GM12878 (cell line): ENCODE measurements at regions not wholly inside any gene's neighbourhood (a gene's known extent, or its start where the extent isn't known, plus 50 kb on each side); places are given as distances from the start of the nearest gene placed in this dataset.

Experiments used
- ATF2 ChIP-seq: IDR thresholded peaks from 2 replicates; pipeline ENCODE4 v1.6.1; 2012; ENCODE audit warnings: low read length, inconsistent platforms
- ATF7 ChIP-seq: fragments of 450-650 bp; IDR thresholded peaks from 2 replicates; pipeline ENCODE4 v1.6.1; 2016; ENCODE audit warnings: low read depth, mild to moderate bottlenecking
- CHD4 ChIP-seq: fragments of 200-600 bp; sonication (generic); IDR thresholded peaks from 2 replicates; pipeline ENCODE4 v1.6.1; 2016; ENCODE audit warnings: mild to moderate bottlenecking
- EZH2 ChIP-seq: IDR thresholded peaks from 2 replicates; pipeline ENCODE4 v1.6.1; 2012; ENCODE audit warnings: low read depth, mild to moderate bottlenecking, control low read depth, inconsistent platforms, low read length, borderline replicate concordance; ENCODE audit not compliant: control insufficient read depth
- IRF4 ChIP-seq: IDR thresholded peaks from 2 replicates; pipeline ENCODE4 v1.6.1; 2011; ENCODE audit warnings: low read depth, low read length
- RAD21 ChIP-seq: IDR thresholded peaks from 2 replicates; pipeline ENCODE4 v1.6.1; 2011; ENCODE audit warnings: mild to moderate bottlenecking, low read depth, low read length, moderate library complexity; ENCODE audit not compliant: insufficient read depth
- ZNF24 ChIP-seq: fragments of 450-650 bp; IDR thresholded peaks from 2 replicates; pipeline ENCODE4 v1.6.1; 2017; ENCODE audit warnings: antibody characterized with exemption, mild to moderate bottlenecking
- TF ChIP-seq, protein P1 (sequence below), 3 experiments: IDR thresholded peaks in 2 of 3; conservative IDR thresholded peaks in 1 of 3; 2 replicates each; pipeline ENCODE4 v1.5.1; 2011; ENCODE audit warnings: low read depth in 3 of 3, low read length in 3 of 3, mild to moderate bottlenecking in 3 of 3, control low read depth in 2 of 3, moderate library complexity in 2 of 3, inconsistent platforms in 1 of 3, mixed read lengths in 1 of 3; ENCODE audit not compliant: control insufficient read depth in 2 of 3, insufficient read depth in 1 of 3; ENCODE audit errors: extremely low read depth in 1 of 3

DNA sequence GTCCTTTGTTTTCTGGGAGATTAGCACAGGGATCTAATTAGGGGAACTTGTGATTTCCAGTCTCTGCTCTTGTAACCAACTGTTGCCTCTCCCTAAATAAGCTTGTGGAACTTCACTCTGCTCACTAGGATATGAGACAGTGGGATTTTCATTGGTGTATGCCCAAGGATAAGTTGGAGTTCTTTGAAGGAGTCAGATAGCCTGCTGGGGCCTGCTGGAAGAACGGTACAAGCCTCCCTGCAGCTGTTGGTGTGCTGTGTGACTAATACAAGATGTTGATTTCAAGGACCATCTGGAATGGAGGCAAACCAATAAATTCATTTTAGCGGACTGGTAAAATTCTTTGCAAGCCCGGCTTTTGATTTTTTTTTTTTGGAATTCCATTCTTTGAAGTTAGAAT is 167.0 kb downstream of the AASDH start:
- TF ChIP-seq, protein P1, sequence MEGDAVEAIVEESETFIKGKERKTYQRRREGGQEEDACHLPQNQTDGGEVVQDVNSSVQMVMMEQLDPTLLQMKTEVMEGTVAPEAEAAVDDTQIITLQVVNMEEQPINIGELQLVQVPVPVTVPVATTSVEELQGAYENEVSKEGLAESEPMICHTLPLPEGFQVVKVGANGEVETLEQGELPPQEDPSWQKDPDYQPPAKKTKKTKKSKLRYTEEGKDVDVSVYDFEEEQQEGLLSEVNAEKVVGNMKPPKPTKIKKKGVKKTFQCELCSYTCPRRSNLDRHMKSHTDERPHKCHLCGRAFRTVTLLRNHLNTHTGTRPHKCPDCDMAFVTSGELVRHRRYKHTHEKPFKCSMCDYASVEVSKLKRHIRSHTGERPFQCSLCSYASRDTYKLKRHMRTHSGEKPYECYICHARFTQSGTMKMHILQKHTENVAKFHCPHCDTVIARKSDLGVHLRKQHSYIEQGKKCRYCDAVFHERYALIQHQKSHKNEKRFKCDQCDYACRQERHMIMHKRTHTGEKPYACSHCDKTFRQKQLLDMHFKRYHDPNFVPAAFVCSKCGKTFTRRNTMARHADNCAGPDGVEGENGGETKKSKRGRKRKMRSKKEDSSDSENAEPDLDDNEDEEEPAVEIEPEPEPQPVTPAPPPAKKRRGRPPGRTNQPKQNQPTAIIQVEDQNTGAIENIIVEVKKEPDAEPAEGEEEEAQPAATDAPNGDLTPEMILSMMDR (IDR thresholded peaks at IDR 0.05 in 2 of 3, conservative IDR thresholded peaks at IDR 0.05 in 1 of 3; ENCODE audit: control insufficient read depth in 2 of 3, extremely low read depth in 1 of 3, insufficient read depth in 1 of 3, low read depth in 3 of 3, low read length in 3 of 3), result no peak
- TF ChIP-seq ATF2 (no peak), ATF7 (no peak), EZH2 (no peak), CHD4 (no peak), IRF4 (no peak), RAD21 (no peak), ZNF24 (no peak)
